K562 (cell line): ENCODE measurements at regions not wholly inside any gene's neighbourhood (a gene's known extent, or its start where the extent isn't known, plus 50 kb on each side); places are given as distances from the start of the nearest gene placed in this dataset.

Experiments
- ATAC-seq: fragments of 200-7000 bp; cut with Tn5 transposase; 3 replicates; pipeline ENCODE4 v1.9.1; 2020; ENCODE audit warnings: moderate library complexity
- BruUV-seq: library from RNA; stranded (reverse); fragments of 400-500 nt; replicated peaks from 2 replicates; lab custom pipeline; 2021; lab: Mats Ljungman, UMichigan
- CTCF ChIA-PET: fragments of 300-600 bp; formaldehyde crosslinking; extraction: SDS; loops from one replicate; lab custom pipeline; 2021; ENCODE audit warnings: low intra/inter-chr PET ratio; lab: Yijun Ruan, JAX
- POLR2A ChIA-PET: fragments of 300-600, 350-650 bp; sonication (Branson Sonifier 250); formaldehyde crosslinking; extraction: SDS; loops from one replicate; lab custom pipeline; 2021; ENCODE audit warnings: antibody characterized with exemption, inconsistent platforms; lab: Yijun Ruan, JAX
- DNase-seq, 4 experiments: peaks; one replicate each; pipeline versions ENCODE4 v3.0.0 to v3.0.0-alpha.2; 2011 to 2018; ENCODE audit warnings: low spot score in 3 of 4, mixed read lengths in 3 of 4; ENCODE audit errors: extremely low read depth in 1 of 4
- FAIRE-seq: peaks from 2 replicates; lab custom pipeline; 2011; peaks lifted over from hg19 to GRCh38; lab: Jason Lieb, UNC
- H2AFZ ChIP-seq: 2 replicates; pipeline ENCODE4 v1.6.0; 2011; ENCODE audit warnings: low read depth, low read length, control low read depth, inconsistent platforms
- H3K27ac ChIP-seq: fragments of 200-600 bp; 3 replicates; pipeline ENCODE4 v1.8.0; 2011; ENCODE audit warnings: low read depth, mild to moderate bottlenecking, control low read depth, inconsistent platforms, low read length, moderate library complexity, mixed read lengths; ENCODE audit errors: extremely low read depth
- H3K27me3 ChIP-seq, 2 experiments: fragments of 300-600 bp in 1 of 2; 2 replicates in 1 of 2; 3 replicates in 1 of 2; pipeline versions ENCODE4 v1.6.0 to v1.8.0; 2011; ENCODE audit warnings: inconsistent platforms in 2 of 2, low read length in 2 of 2, mild to moderate bottlenecking in 1 of 2, mixed read lengths in 1 of 2, moderate library complexity in 1 of 2; ENCODE audit not compliant: control insufficient read depth in 2 of 2, insufficient read depth in 2 of 2
- H3K36me3 ChIP-seq: fragments of 300-600 bp; 3 replicates; pipeline ENCODE4 v1.8.0; 2011; ENCODE audit warnings: mild to moderate bottlenecking, low read length, inconsistent platforms; ENCODE audit not compliant: control insufficient read depth, insufficient read depth
- H3K4me1 ChIP-seq, 2 experiments: fragments of 200-600 bp in 1 of 2; replicated peaks in 1 of 2; 2 replicates in 1 of 2; 3 replicates in 1 of 2; pipeline versions ENCODE4 v1.5.1 to v1.8.0; 2011; ENCODE audit warnings: inconsistent platforms in 2 of 2, low read length in 2 of 2, mild to moderate bottlenecking in 1 of 2, mixed read lengths in 1 of 2, moderate library complexity in 1 of 2; ENCODE audit not compliant: control insufficient read depth in 2 of 2, insufficient read depth in 2 of 2
- H3K4me2 ChIP-seq: 2 replicates; pipeline ENCODE4 v1.6.1; 2011; ENCODE audit warnings: low read length, control low read depth, inconsistent platforms, mixed read lengths; ENCODE audit not compliant: insufficient read depth
- H3K4me3 ChIP-seq: fragments of 200-600 bp; sonication (generic), shearing (Covaris generic); 2 replicates; pipeline ENCODE4 v1.5.1; 2016; ENCODE audit warnings: control low read depth, inconsistent platforms
- H3K79me2 ChIP-seq: fragments of 200-600 bp; 3 replicates; pipeline ENCODE4 v1.8.0; 2011; ENCODE audit warnings: low read length, inconsistent platforms; ENCODE audit not compliant: control insufficient read depth, insufficient read depth
- H3K9ac ChIP-seq, 2 experiments: 2 replicates each; pipeline versions ENCODE4 v1.6.0 to v1.6.1; 2011; ENCODE audit warnings: low read depth in 2 of 2, low read length in 2 of 2, control low read depth in 1 of 2, inconsistent platforms in 1 of 2, mild to moderate bottlenecking in 1 of 2, mixed read lengths in 1 of 2; ENCODE audit not compliant: insufficient read depth in 1 of 2
- H3K9me1 ChIP-seq: one replicate; pipeline ENCODE4 v1.6.0; 2011; ENCODE audit warnings: inconsistent platforms, mild to moderate bottlenecking, low read length, moderate library complexity; ENCODE audit not compliant: control insufficient read depth, insufficient read depth
- H3K9me3 ChIP-seq: replicated peaks from 2 replicates; pipeline ENCODE4 v1.5.1; 2011; ENCODE audit warnings: low read depth, low read length, inconsistent platforms; ENCODE audit not compliant: control insufficient read depth, insufficient read depth
- H4K20me1 ChIP-seq: replicated peaks from 2 replicates; pipeline ENCODE4 v1.6.1; 2011; ENCODE audit warnings: low read length, inconsistent platforms, mixed read lengths; ENCODE audit not compliant: control insufficient read depth, insufficient read depth
- BCL6 ChIP-seq: fragments of 250-450 bp; sonication (Bioruptor Pico); IDR thresholded peaks from 2 replicates; pipeline ENCODE4 v1.4.0; 2020
- CEBPZ ChIP-seq: fragments of 150-350 bp; IDR thresholded peaks from 2 replicates; pipeline ENCODE4 v1.6.1; 2014; ENCODE audit warnings: low read depth, mild to moderate bottlenecking, low read length, borderline replicate concordance
- E2F3 ChIP-seq: fragments of 250-450 bp; sonication (Bioruptor Pico); IDR thresholded peaks from 2 replicates; pipeline ENCODE4 v1.4.0; 2020; ENCODE audit warnings: mild to moderate bottlenecking
- HINFP ChIP-seq: fragments of 450-650 bp; conservative IDR thresholded peaks from 2 replicates; pipeline ENCODE4 v1.6.1; 2016; ENCODE audit warnings: missing genetic modification characterization, low read depth, mild to moderate bottlenecking, control low read depth, missing compliant biosample characterization
- IRF9 ChIP-seq: fragments of 450-650 bp; IDR thresholded peaks from 2 replicates; pipeline ENCODE4 v1.6.1; 2016; ENCODE audit warnings: missing biosample characterization, missing genetic modification characterization
- KAT2B ChIP-seq: IDR thresholded peaks from one replicate; pipeline ENCODE4 v1.6.1; 2012; ENCODE audit warnings: low read depth, mild to moderate bottlenecking, control low read depth, inconsistent platforms, low read length, moderate library complexity
- PTBP1 ChIP-seq: fragments of 200-400 bp; formaldehyde crosslinking; IDR thresholded peaks from 2 replicates; pipeline ENCODE4 v1.6.1; 2017; ENCODE audit warnings: low read depth, low read length
- SAP30 ChIP-seq: fragments of 200-600 bp; sonication (generic); IDR thresholded peaks from 2 replicates; pipeline ENCODE4 v1.6.1; 2012; ENCODE audit warnings: borderline replicate concordance, low read depth, mild to moderate bottlenecking, moderate library complexity, low read length, control low read depth, inconsistent platforms; ENCODE audit not compliant: insufficient read depth, poor library complexity, severe bottlenecking
- TFAP4 ChIP-seq: sonication (generic); formaldehyde crosslinking; IDR thresholded peaks from 2 replicates; pipeline ENCODE4 v1.8.0; 2022; ENCODE audit warnings: missing genetic modification reagents, mild to moderate bottlenecking, moderate library complexity, borderline replicate concordance
- ZNF512 ChIP-seq: IDR thresholded peaks from 2 replicates; pipeline ENCODE4 v1.6.1; 2016; ENCODE audit warnings: missing genetic modification characterization, missing compliant biosample characterization
- ZNF655 ChIP-seq: fragments of 250-450 bp; sonication (Bioruptor Pico); IDR thresholded peaks from 2 replicates; pipeline ENCODE4 v1.5.0; 2021
- WGBS: fragments of 100-300 bp; shearing (Covaris generic); methylation state at CpG from one replicate; pipeline ENCODE4 v1.1.6; 2016; ENCODE audit warnings: low coverage, mixed read lengths; ENCODE audit not compliant: insufficient coverage; ENCODE audit errors: missing lambda C conversion rate; 5-methylcytosine and 5-hydroxymethylcytosine counted together
- in situ Hi-C: fragments of 300-500 bp; cut with MboI; formaldehyde crosslinking; loops from 4 replicates; pipeline ENCODE4 v1.15.0; 2018; ENCODE audit warnings: inconsistent platforms, mixed read lengths
- intact Hi-C: fragments of 100-400 bp; cut with micrococcal nuclease; formaldehyde crosslinking; loops from 2 replicates; pipeline ENCODE4 v1.14.2; 2022

- Histone ChIP-seq H2AFZ (no peak overlapping the region), H3K27ac (no peak overlapping the region), H3K9me1 (no peaks in the 10 kb centered on the region), H3K27me3 (no peaks in the 10 kb centered on the region), H3K9me3 (no peaks in the 10 kb centered on the region), H3K4me2 (no peak overlapping the region), H4K20me1 (no peaks in the 10 kb centered on the region), H3K4me1 (no peaks in the 10 kb centered on the region), H3K9ac (no peak overlapping the region), H3K36me3 (no peaks in the 10 kb centered on the region), H3K4me3 (no peak overlapping the region), H3K79me2 (no peaks in the 10 kb centered on the region)
- 0% methylated on average over 6 of the region's 6 CpGs for WGBS
- in situ Hi-C loops = no loop called here
- DNase-seq = no peak
- POLR2A ChIA-PET = no interaction called here
- no peak for ATAC-seq
- CTCF ChIA-PET = no interaction called here
- intact Hi-C loops = no loop called here
- no peak for FAIRE-seq
- no TSS peak for BruUV-seq
- TF ChIP-seq TFAP4 (CRISPR knock-in tag) = no peak
- no peak for TF ChIP-seq KAT2B
- no peak for TF ChIP-seq SAP30
- no peak for TF ChIP-seq ZNF512
- no peak for TF ChIP-seq E2F3 (CRISPR knock-in tag)
- TF ChIP-seq CEBPZ = no peak
- no peak for TF ChIP-seq HINFP (tag)
- no peak for TF ChIP-seq BCL6
- no peak for TF ChIP-seq ZNF655 (CRISPR knock-in tag)
- TF ChIP-seq PTBP1 = no peak
- no peak for TF ChIP-seq IRF9
Measured at GRCh38 chr18:72194072-72194471, 350.1 kb downstream of the CBLN2 start.
